ENCODE measurements at regions not wholly inside any gene's neighbourhood (a gene's known extent, or its start where the extent isn't known, plus 50 kb on each side); places are given as distances from the start of the nearest gene placed in this dataset.

DNA sequence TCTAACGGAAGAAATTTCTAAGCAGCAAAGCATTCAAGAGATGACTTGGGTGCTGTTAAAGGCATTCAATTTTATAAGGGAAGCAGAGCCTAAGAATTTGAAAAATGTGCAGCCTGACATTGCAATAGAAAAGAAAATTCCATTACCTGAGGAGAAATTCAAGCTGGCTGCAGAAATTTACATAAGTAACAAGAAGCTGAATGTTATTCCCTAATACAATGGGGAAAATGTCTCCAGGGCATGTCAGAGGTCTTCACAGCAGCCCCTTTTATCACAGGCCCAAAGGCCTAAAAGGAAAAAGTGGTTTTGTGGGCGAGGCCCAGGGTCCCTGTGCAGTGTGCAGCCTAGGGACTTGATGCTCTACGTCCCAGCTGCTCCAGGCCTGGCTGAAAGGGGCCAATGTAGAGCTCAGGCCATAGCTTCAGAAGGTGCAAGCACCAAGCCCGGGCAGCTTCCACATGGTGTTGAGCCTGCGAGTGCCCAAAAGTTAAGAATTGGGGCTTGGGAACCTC is 306.7 kb downstream of the RDH14 start:
- Mint-ChIP-seq H3K4me3 (no peak overlapping the region), H3K4me1 (no peaks in the 10 kb centered on the region), H3K27me3 (peaks cover 0 to 17% (median 0%) of the 10 kb centered on the region in 5 donors), H3K27ac (no peak overlapping the region), H3K36me3 (no peaks in the 10 kb centered on the region), H3K9me3 (peaks cover 0 to 6% (median 0%) of the 10 kb centered on the region in 11 donors)
- intact Hi-C loops (cut with micrococcal nuclease) = no loop called here
- no peak for DNase-seq
- no peak overlapping the region for H3K4me3 ChIP-seq (ENCODE audit: low read length)
- H3K36me3 ChIP-seq (ENCODE audit: control insufficient read depth in 2 of 3, insufficient read depth in 3 of 3, low read length in 3 of 3) = no peaks in the 10 kb centered on the region
- ChIA-PET CTCF (no interaction called here), POLR2A (no interaction called here)
- ATAC-seq = no peak
- no peaks in the 10 kb centered on the region for H3K4me1 ChIP-seq (ENCODE audit: control insufficient read depth in 2 of 2, insufficient read depth in 2 of 2, low read length in 2 of 2)
- H3K9me3 ChIP-seq (ENCODE audit: control insufficient read depth in 2 of 3, low read length in 3 of 3) = no peaks in the 10 kb centered on the region
- H3K27ac ChIP-seq (ENCODE audit: low read depth, low read length) = no peak overlapping the region
- H3K27me3 ChIP-seq (ENCODE audit: control insufficient read depth in 2 of 2, insufficient read depth in 2 of 2, low read length in 2 of 2) = no peaks in the 10 kb centered on the region

- H3K4me3 Mint-ChIP-seq = no peak overlapping the region
- Histone ChIP-seq H3K4me3 (ENCODE audit: low read length) (no peak overlapping the region), H3K27me3 (ENCODE audit: control insufficient read depth in 2 of 2, insufficient read depth in 2 of 2, low read length in 2 of 2) (no peaks in the 10 kb centered on the region), H3K27ac (ENCODE audit: low read depth, low read length) (no peak overlapping the region), H3K9me3 (ENCODE audit: control insufficient read depth in 2 of 3, low read length in 3 of 3) (no peaks in the 10 kb centered on the region), H3K4me1 (ENCODE audit: control insufficient read depth in 2 of 2, insufficient read depth in 2 of 2, low read length in 2 of 2) (no peaks in the 10 kb centered on the region), H3K36me3 (ENCODE audit: control insufficient read depth in 2 of 3, insufficient read depth in 3 of 3, low read length in 3 of 3) (no peaks in the 10 kb centered on the region)
- ATAC-seq (no peak), DNase-seq (no peak)
- H3K27ac Mint-ChIP-seq = no peak overlapping the region
- H3K27me3 Mint-ChIP-seq = peaks cover 0 to 13% (median 0%) of the 10 kb centered on the region in 5 donors
- no peaks in the 10 kb centered on the region for H3K4me1 Mint-ChIP-seq
- ChIA-PET CTCF (no interaction called here), POLR2A (interaction anchor here (0.8 kb wide), 1 partner anchor 1929 kb away, joined by 3 read pairs; no protein-coding TSS in a partner anchor)
- intact Hi-C loops (cut with micrococcal nuclease) = no loop called here
- H3K36me3 Mint-ChIP-seq = no peaks in the 10 kb centered on the region
- peaks cover 0 to 7% (median 0%) of the 10 kb centered on the region in 11 donors for H3K9me3 Mint-ChIP-seq
Observed at GRCh38 chr2:18251486-18251885, 309.0 kb downstream of the RDH14 start.

DNA sequence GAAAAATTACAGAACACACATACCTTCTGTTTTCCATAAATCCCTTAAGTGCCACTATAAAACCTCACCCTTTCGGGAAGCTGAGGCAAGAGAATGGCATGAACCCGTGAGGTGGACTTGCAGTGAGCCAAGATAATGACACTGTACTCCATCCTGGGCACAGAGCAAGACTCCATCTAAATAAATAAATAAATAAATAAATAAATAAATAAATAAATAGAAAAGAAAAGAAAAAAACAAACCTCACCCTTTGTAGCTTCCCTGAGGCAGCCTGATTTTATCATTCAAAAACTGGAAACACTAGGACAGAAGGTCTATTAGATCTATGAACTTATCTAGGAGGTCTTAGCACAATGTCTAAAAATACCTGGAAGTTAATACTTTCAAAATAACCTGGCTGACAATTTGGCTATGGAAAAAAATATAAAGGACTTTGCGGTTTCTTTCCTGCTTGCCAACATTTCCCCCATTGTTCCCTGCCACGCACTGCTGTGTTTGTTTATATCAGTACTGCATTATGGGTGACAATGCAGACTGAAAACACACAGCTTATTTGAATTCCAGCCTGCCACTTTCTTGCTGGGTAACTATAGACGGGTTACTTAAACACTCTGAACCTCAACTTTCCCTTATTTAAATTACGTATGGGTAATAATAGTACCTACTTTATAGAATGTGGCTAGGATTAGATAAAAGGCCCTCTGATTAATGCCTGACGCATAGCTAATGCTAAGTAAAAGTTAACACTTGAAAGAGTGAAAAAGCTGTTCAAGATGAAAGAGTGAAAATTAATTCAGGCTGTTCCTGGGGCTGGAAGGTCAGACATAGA is 313.0 kb downstream of the RDH14 start:
- peaks cover 0 to 8% (median 0%) of the 10 kb centered on the region in 5 donors for H3K27me3 Mint-ChIP-seq
- DNase-seq (no peak), ATAC-seq (no peak)
- Histone ChIP-seq H3K9me3 (ENCODE audit: control insufficient read depth in 2 of 3, low read length in 3 of 3) (no peaks in the 10 kb centered on the region), H3K4me1 (ENCODE audit: control insufficient read depth in 2 of 2, insufficient read depth in 2 of 2, low read length in 2 of 2) (no peaks in the 10 kb centered on the region), H3K27me3 (ENCODE audit: control insufficient read depth in 2 of 2, insufficient read depth in 2 of 2, low read length in 2 of 2) (no peaks in the 10 kb centered on the region), H3K4me3 (ENCODE audit: low read length) (no peak overlapping the region), H3K27ac (ENCODE audit: low read depth, low read length) (no peak overlapping the region), H3K36me3 (ENCODE audit: control insufficient read depth in 2 of 3, insufficient read depth in 3 of 3, low read length in 3 of 3) (no peaks in the 10 kb centered on the region)
- no peaks in the 10 kb centered on the region for H3K4me1 Mint-ChIP-seq
- no peaks in the 10 kb centered on the region for H3K36me3 Mint-ChIP-seq
- H3K4me3 Mint-ChIP-seq = no peak overlapping the region
- CTCF ChIA-PET = no interaction called here
- POLR2A ChIA-PET = no interaction called here
- intact Hi-C loops (cut with micrococcal nuclease) = no loop called here
- peaks cover 0 to 4% (median 0%) of the 10 kb centered on the region in 11 donors for H3K9me3 Mint-ChIP-seq
- no peak overlapping the region for H3K27ac Mint-ChIP-seq

- intact Hi-C loops (cut with micrococcal nuclease) = no loop called here
- Mint-ChIP-seq H3K4me1 (no peaks in the 10 kb centered on the region), H3K27ac (no peak overlapping the region), H3K36me3 (no peaks in the 10 kb centered on the region), H3K27me3 (peaks cover 0 to 4% (median 0%) of the 10 kb centered on the region in 5 donors), H3K9me3 (peaks cover 0 to 5% (median 0%) of the 10 kb centered on the region in 11 donors), H3K4me3 (no peak overlapping the region)
- Histone ChIP-seq H3K27me3 (ENCODE audit: control insufficient read depth in 2 of 2, insufficient read depth in 2 of 2, low read length in 2 of 2) (no peaks in the 10 kb centered on the region), H3K4me3 (ENCODE audit: low read length) (no peak overlapping the region), H3K4me1 (ENCODE audit: control insufficient read depth in 2 of 2, insufficient read depth in 2 of 2, low read length in 2 of 2) (no peaks in the 10 kb centered on the region), H3K27ac (ENCODE audit: low read depth, low read length) (no peak overlapping the region), H3K36me3 (ENCODE audit: control insufficient read depth in 2 of 3, insufficient read depth in 3 of 3, low read length in 3 of 3) (no peaks in the 10 kb centered on the region), H3K9me3 (ENCODE audit: control insufficient read depth in 2 of 3, low read length in 3 of 3) (no peaks in the 10 kb centered on the region)
- DNase-seq (no peak), ATAC-seq (no peak)
- ChIA-PET CTCF (no interaction called here), POLR2A (no interaction called here)
Observed at GRCh38 chr2:18245375-18245774, 315.1 kb downstream of the RDH14 start.

GRCh38 chr2:18244845-18245244 is 315.6 kb downstream of the RDH14 start:
- H3K27me3 Mint-ChIP-seq = peaks cover 0 to 4% (median 0%) of the 10 kb centered on the region in 5 donors
- DNase-seq = no peak
- H3K9me3 ChIP-seq (ENCODE audit: control insufficient read depth in 2 of 3, low read length in 3 of 3) = no peaks in the 10 kb centered on the region
- H3K4me3 ChIP-seq (ENCODE audit: low read length) = no peak overlapping the region
- H3K4me1 ChIP-seq (ENCODE audit: control insufficient read depth in 2 of 2, insufficient read depth in 2 of 2, low read length in 2 of 2) = no peaks in the 10 kb centered on the region
- no peak for ATAC-seq
- no peak overlapping the region for H3K27ac ChIP-seq (ENCODE audit: low read depth, low read length)
- no peaks in the 10 kb centered on the region for H3K36me3 ChIP-seq (ENCODE audit: control insufficient read depth in 2 of 3, insufficient read depth in 3 of 3, low read length in 3 of 3)
- no peaks in the 10 kb centered on the region for H3K4me1 Mint-ChIP-seq
- POLR2A ChIA-PET = no interaction called here
- CTCF ChIA-PET = no interaction called here
- H3K27ac Mint-ChIP-seq = no peak overlapping the region
- no peak overlapping the region for H3K4me3 Mint-ChIP-seq
- no peaks in the 10 kb centered on the region for H3K36me3 Mint-ChIP-seq
- no peaks in the 10 kb centered on the region for H3K27me3 ChIP-seq (ENCODE audit: control insufficient read depth in 2 of 2, insufficient read depth in 2 of 2, low read length in 2 of 2)
- H3K9me3 Mint-ChIP-seq = peaks cover 0 to 5% (median 0%) of the 10 kb centered on the region in 11 donors
- intact Hi-C loops (cut with micrococcal nuclease) = no loop called here

GRCh38 chr2:18243816-18244215 is 316.6 kb downstream of the RDH14 start:
- Histone ChIP-seq H3K27ac (ENCODE audit: low read depth, low read length) (no peak overlapping the region), H3K27me3 (ENCODE audit: control insufficient read depth in 2 of 2, insufficient read depth in 2 of 2, low read length in 2 of 2) (no peaks in the 10 kb centered on the region), H3K4me3 (ENCODE audit: low read length) (no peak overlapping the region), H3K4me1 (ENCODE audit: control insufficient read depth in 2 of 2, insufficient read depth in 2 of 2, low read length in 2 of 2) (no peaks in the 10 kb centered on the region), H3K36me3 (ENCODE audit: control insufficient read depth in 2 of 3, insufficient read depth in 3 of 3, low read length in 3 of 3) (no peaks in the 10 kb centered on the region), H3K9me3 (ENCODE audit: control insufficient read depth in 2 of 3, low read length in 3 of 3) (no peaks in the 10 kb centered on the region)
- Mint-ChIP-seq H3K4me1 (no peaks in the 10 kb centered on the region), H3K27me3 (peaks cover 0 to 4% (median 0%) of the 10 kb centered on the region in 5 donors), H3K27ac (no peak overlapping the region), H3K36me3 (no peaks in the 10 kb centered on the region), H3K9me3 (peaks cover 0 to 4% (median 0%) of the 10 kb centered on the region in 11 donors), H3K4me3 (no peak overlapping the region)
- CTCF ChIA-PET = no interaction called here
- no peak for DNase-seq
- intact Hi-C loops (cut with micrococcal nuclease) = no loop called here
- POLR2A ChIA-PET = no interaction called here
- ATAC-seq = no peak

DNA sequence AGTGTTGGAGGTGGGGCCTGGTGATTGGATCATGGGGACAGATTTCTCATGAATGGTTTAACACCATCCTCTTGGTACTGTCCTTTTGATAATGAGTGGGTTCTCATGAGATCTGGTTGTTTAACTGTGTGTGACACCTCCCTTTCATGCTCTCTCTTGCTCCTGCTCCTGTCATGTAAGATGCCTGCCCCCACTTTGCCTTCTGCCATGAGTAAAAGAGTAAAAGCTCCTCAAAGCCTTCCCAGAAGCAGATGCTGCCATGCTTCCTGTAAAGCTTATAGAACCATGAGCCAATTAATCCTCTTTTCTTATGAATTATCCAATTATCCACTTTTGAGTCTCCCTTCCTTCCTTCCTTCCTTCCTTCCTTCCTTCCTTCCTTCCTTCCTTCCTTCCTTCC is 317.7 kb downstream of the RDH14 start:
- H3K4me3 ChIP-seq (ENCODE audit: low read length) = no peak overlapping the region
- no peak for ATAC-seq
- CTCF ChIA-PET = no interaction called here

More for the DNA sequence above, 317.7 kb downstream of the RDH14 start:
- H3K36me3 Mint-ChIP-seq = no peaks in the 10 kb centered on the region
- Histone ChIP-seq H3K27ac (ENCODE audit: low read depth, low read length) (no peak overlapping the region), H3K9me3 (ENCODE audit: control insufficient read depth in 2 of 3, low read length in 3 of 3) (no peaks in the 10 kb centered on the region), H3K36me3 (ENCODE audit: control insufficient read depth in 2 of 3, insufficient read depth in 3 of 3, low read length in 3 of 3) (no peaks in the 10 kb centered on the region), H3K4me1 (ENCODE audit: control insufficient read depth in 2 of 2, insufficient read depth in 2 of 2, low read length in 2 of 2) (no peaks in the 10 kb centered on the region), H3K27me3 (ENCODE audit: control insufficient read depth in 2 of 2, insufficient read depth in 2 of 2, low read length in 2 of 2) (peaks cover 0 to 2% of the 10 kb centered on the region in 2 donors)
- intact Hi-C loops (cut with micrococcal nuclease) = no loop called here
- H3K4me1 Mint-ChIP-seq = no peaks in the 10 kb centered on the region
- POLR2A ChIA-PET = no interaction called here
- DNase-seq = no peak
- no peak overlapping the region for H3K4me3 Mint-ChIP-seq
- H3K27ac Mint-ChIP-seq = no peak overlapping the region
- H3K27me3 Mint-ChIP-seq = peaks cover 0 to 4% (median 4%) of the 10 kb centered on the region in 5 donors
- H3K9me3 Mint-ChIP-seq = peaks cover 0 to 3% (median 0%) of the 10 kb centered on the region in 11 donors
